Astrocyte (in vitro differentiated cells and primary cell): ENCODE measurements at regions not wholly inside any gene's neighbourhood (a gene's known extent, or its start where the extent isn't known, plus 50 kb on each side); places are given as distances from the start of the nearest gene placed in this dataset.

ENCODE experiments used
- DNase-seq: peaks from one replicate; pipeline ENCODE4 v3.0.0-alpha.2; 2010; ENCODE audit warnings: low read depth
- FAIRE-seq: peaks from 2 replicates; lab custom pipeline; 2011; peaks lifted over from hg19 to GRCh38; lab: Jason Lieb, UNC
- H2AFZ ChIP-seq: 2 replicates; pipeline ENCODE4 v1.6.0; 2012; ENCODE audit warnings: low read depth, low read length, inconsistent platforms
- H3K27ac ChIP-seq: 2 replicates; pipeline ENCODE4 v1.5.1; 2011; ENCODE audit warnings: low read depth, low read length, inconsistent platforms
- H3K27me3 ChIP-seq: 2 replicates; pipeline ENCODE4 v1.6.0; 2011; ENCODE audit warnings: low read length, inconsistent platforms; ENCODE audit not compliant: insufficient read depth
- H3K36me3 ChIP-seq: 2 replicates; pipeline ENCODE4 v1.5.1; 2011; ENCODE audit warnings: low read length, inconsistent platforms; ENCODE audit not compliant: insufficient read depth
- H3K4me1 ChIP-seq: 2 replicates; pipeline ENCODE4 v1.5.1; 2011; ENCODE audit warnings: low read length, inconsistent platforms; ENCODE audit not compliant: insufficient read depth
- H3K4me2 ChIP-seq: 2 replicates; pipeline ENCODE4 v1.6.0; 2012; ENCODE audit warnings: low read length, inconsistent platforms
- H3K4me3 ChIP-seq: 2 replicates; pipeline ENCODE4 v1.5.1; 2011; ENCODE audit warnings: low read depth, mild to moderate bottlenecking, low read length, inconsistent platforms; ENCODE audit not compliant: insufficient read depth
- H3K79me2 ChIP-seq: 2 replicates; pipeline ENCODE4 v1.6.0; 2012; ENCODE audit warnings: mild to moderate bottlenecking, low read length, inconsistent platforms; ENCODE audit not compliant: insufficient read depth
- H3K9ac ChIP-seq: 2 replicates; pipeline ENCODE4 v1.6.0; 2012; ENCODE audit warnings: mild to moderate bottlenecking, low read length, inconsistent platforms
- H3K9me3 ChIP-seq: 2 replicates; pipeline ENCODE4 v1.5.1; 2012; ENCODE audit warnings: low read depth, mild to moderate bottlenecking, low read length, inconsistent platforms; ENCODE audit not compliant: insufficient read depth
- H4K20me1 ChIP-seq: 2 replicates; pipeline ENCODE4 v1.6.0; 2012; ENCODE audit warnings: low read length, inconsistent platforms; ENCODE audit not compliant: insufficient read depth
- H3K27ac Mint-ChIP-seq: one replicate; pipeline ENCODE4 v1.8.0; 2021; ENCODE audit warnings: mild to moderate bottlenecking, mixed read lengths; ENCODE audit not compliant: unreplicated experiment
- H3K27me3 Mint-ChIP-seq: one replicate; pipeline ENCODE4 v1.8.0; 2021; ENCODE audit warnings: low read depth, mixed read lengths; ENCODE audit not compliant: unreplicated experiment
- H3K36me3 Mint-ChIP-seq: one replicate; pipeline ENCODE4 v1.8.0; 2021; ENCODE audit warnings: low read depth, mixed read lengths; ENCODE audit not compliant: unreplicated experiment
- H3K4me1 Mint-ChIP-seq: one replicate; pipeline ENCODE4 v1.8.0; 2021; ENCODE audit warnings: low read depth, mixed read lengths; ENCODE audit not compliant: unreplicated experiment
- H3K4me3 Mint-ChIP-seq: one replicate; pipeline ENCODE4 v1.8.0; 2021; ENCODE audit warnings: mild to moderate bottlenecking, moderate library complexity, mixed read lengths; ENCODE audit not compliant: unreplicated experiment
- H3K9me3 Mint-ChIP-seq: one replicate; pipeline ENCODE4 v1.8.0; 2021; ENCODE audit warnings: mild to moderate bottlenecking, mixed read lengths; ENCODE audit not compliant: unreplicated experiment
- CTCF ChIP-seq: IDR thresholded peaks from 2 replicates; pipeline ENCODE4 v1.5.1; 2011; ENCODE audit warnings: low read depth, mild to moderate bottlenecking, inconsistent platforms, low read length, moderate library complexity; ENCODE audit not compliant: insufficient read depth
- EZH2 ChIP-seq: IDR thresholded peaks from 2 replicates; pipeline ENCODE4 v1.6.1; 2012; ENCODE audit warnings: mild to moderate bottlenecking, low read length, inconsistent platforms; ENCODE audit not compliant: insufficient read depth

DNA sequence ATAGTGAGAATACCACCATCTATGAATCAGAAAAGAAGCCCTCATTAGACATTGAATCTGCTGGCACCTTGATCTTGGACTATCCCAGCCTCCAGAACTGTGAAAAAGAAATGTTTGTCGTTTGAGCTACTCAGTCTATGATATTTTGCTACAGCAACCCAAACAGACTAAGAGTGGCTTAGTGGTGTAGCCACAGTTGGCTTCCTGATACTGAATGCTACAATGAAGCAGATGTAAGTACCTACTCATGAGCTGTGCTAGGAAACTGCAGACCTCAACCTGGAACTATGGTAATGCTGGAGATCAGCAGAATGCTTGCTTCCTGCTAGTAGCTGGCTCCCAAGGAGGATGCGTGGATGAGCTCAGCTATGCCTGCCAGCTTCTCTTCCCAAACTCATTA, 268.6 kb upstream of the CRY1 start:
- no peak overlapping the region for H3K27ac ChIP-seq
- H3K4me1 ChIP-seq = peaks cover 11% of the 10 kb centered on the region
- H3K27ac Mint-ChIP-seq = no peak overlapping the region
- no peak for DNase-seq
- no peak for FAIRE-seq
- H3K79me2 ChIP-seq = no peaks in the 10 kb centered on the region
- H3K9me3 ChIP-seq = no peaks in the 10 kb centered on the region
- H3K4me3 Mint-ChIP-seq = no peak overlapping the region
- no peak overlapping the region for H3K4me3 ChIP-seq
- peaks cover 12% of the 10 kb centered on the region for H4K20me1 ChIP-seq
- peaks cover 10% of the 10 kb centered on the region for H3K4me1 Mint-ChIP-seq
- H2AFZ ChIP-seq = no peak overlapping the region
- no peaks in the 10 kb centered on the region for H3K27me3 ChIP-seq
- no peak overlapping the region for H3K9ac ChIP-seq
- no peaks in the 10 kb centered on the region for H3K36me3 Mint-ChIP-seq
- H3K36me3 ChIP-seq = no peaks in the 10 kb centered on the region
- H3K9me3 Mint-ChIP-seq = no peaks in the 10 kb centered on the region
- no peak overlapping the region for H3K4me2 ChIP-seq
- peaks cover 5% of the 10 kb centered on the region for H3K27me3 Mint-ChIP-seq
- TF ChIP-seq CTCF (no peak), EZH2 (no peak)

- no peak overlapping the region for H3K27ac ChIP-seq
- Mint-ChIP-seq H3K27ac (no peak overlapping the region), H3K36me3 (no peaks in the 10 kb centered on the region), H3K4me3 (no peak overlapping the region), H3K27me3 (peaks cover 5% of the 10 kb centered on the region), H3K4me1 (peaks cover 10% of the 10 kb centered on the region), H3K9me3 (no peaks in the 10 kb centered on the region)
- H3K9ac ChIP-seq = no peak overlapping the region
- peaks cover 9% of the 10 kb centered on the region for H4K20me1 ChIP-seq
- no peaks in the 10 kb centered on the region for H3K79me2 ChIP-seq
- H3K4me2 ChIP-seq = no peak overlapping the region
- H3K27me3 ChIP-seq = no peaks in the 10 kb centered on the region
- no peak overlapping the region for H2AFZ ChIP-seq
- no peak for TF ChIP-seq EZH2
- no peak for TF ChIP-seq CTCF
- H3K4me1 ChIP-seq = peaks cover 8% of the 10 kb centered on the region
- no peaks in the 10 kb centered on the region for H3K9me3 ChIP-seq
- no peak overlapping the region for H3K4me3 ChIP-seq
- FAIRE-seq (no peak), DNase-seq (no peak)
- H3K36me3 ChIP-seq = no peaks in the 10 kb centered on the region
Observed at GRCh38 chr12:107362960-107363359, 269.6 kb upstream of the CRY1 start.

- H3K36me3 ChIP-seq = no peaks in the 10 kb centered on the region
- no peaks in the 10 kb centered on the region for H3K4me1 ChIP-seq
- no peak overlapping the region for H3K4me3 ChIP-seq
- no peak overlapping the region for H3K4me2 ChIP-seq
- no peak for FAIRE-seq
- H2AFZ ChIP-seq = no peak overlapping the region
- TF ChIP-seq CTCF = no peak
- no peak for TF ChIP-seq EZH2
- peaks cover 7% of the 10 kb centered on the region for H3K27me3 Mint-ChIP-seq
- no peaks in the 10 kb centered on the region for H3K36me3 Mint-ChIP-seq
- H3K4me3 Mint-ChIP-seq = no peak overlapping the region
- no peaks in the 10 kb centered on the region for H3K9me3 ChIP-seq
- H4K20me1 ChIP-seq = peaks cover 1% of the 10 kb centered on the region
- H3K4me1 Mint-ChIP-seq = no peaks in the 10 kb centered on the region
- H3K9ac ChIP-seq = no peak overlapping the region
- no peak overlapping the region for H3K27ac Mint-ChIP-seq
- H3K9me3 Mint-ChIP-seq = no peaks in the 10 kb centered on the region
- no peak overlapping the region for H3K27ac ChIP-seq
- no peaks in the 10 kb centered on the region for H3K79me2 ChIP-seq
- DNase-seq = no peak
- no peaks in the 10 kb centered on the region for H3K27me3 ChIP-seq
Observed at GRCh38 chr12:107364875-107365518, 271.6 kb upstream of the CRY1 start.
